ENCODE measurements at regions not wholly inside any gene's neighbourhood (a gene's known extent, or its start where the extent isn't known, plus 50 kb on each side); places are given as distances from the start of the nearest gene placed in this dataset.

GRCh38 chr12:43120150-43120549 lies 431.9 kb downstream of the ADAMTS20 start:
- TF ChIP-seq, protein P1, sequence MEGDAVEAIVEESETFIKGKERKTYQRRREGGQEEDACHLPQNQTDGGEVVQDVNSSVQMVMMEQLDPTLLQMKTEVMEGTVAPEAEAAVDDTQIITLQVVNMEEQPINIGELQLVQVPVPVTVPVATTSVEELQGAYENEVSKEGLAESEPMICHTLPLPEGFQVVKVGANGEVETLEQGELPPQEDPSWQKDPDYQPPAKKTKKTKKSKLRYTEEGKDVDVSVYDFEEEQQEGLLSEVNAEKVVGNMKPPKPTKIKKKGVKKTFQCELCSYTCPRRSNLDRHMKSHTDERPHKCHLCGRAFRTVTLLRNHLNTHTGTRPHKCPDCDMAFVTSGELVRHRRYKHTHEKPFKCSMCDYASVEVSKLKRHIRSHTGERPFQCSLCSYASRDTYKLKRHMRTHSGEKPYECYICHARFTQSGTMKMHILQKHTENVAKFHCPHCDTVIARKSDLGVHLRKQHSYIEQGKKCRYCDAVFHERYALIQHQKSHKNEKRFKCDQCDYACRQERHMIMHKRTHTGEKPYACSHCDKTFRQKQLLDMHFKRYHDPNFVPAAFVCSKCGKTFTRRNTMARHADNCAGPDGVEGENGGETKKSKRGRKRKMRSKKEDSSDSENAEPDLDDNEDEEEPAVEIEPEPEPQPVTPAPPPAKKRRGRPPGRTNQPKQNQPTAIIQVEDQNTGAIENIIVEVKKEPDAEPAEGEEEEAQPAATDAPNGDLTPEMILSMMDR (IDR thresholded peaks at IDR 0.05), result no peak
- no peak for TF ChIP-seq POLR2A (IDR thresholded peaks at IDR 0.05)
